Activated CD4-positive, alpha-beta T cell treated with anti-CD3 and anti-CD28 coated beads for 48 hours (primary cell): ENCODE measurements at regions not wholly inside any gene's neighbourhood (a gene's known extent, or its start where the extent isn't known, plus 50 kb on each side); places are given as distances from the start of the nearest gene placed in this dataset.
"Not testable (repeated sequence)": the region's sequence is repeated elsewhere in the genome, so short reads cannot be mapped to it uniquely, and the experiment has no call there.

Experiments used
- DNase-seq: peaks from one replicate; pipeline ENCODE4 v3.0.0-alpha.2; 2020

DNA sequence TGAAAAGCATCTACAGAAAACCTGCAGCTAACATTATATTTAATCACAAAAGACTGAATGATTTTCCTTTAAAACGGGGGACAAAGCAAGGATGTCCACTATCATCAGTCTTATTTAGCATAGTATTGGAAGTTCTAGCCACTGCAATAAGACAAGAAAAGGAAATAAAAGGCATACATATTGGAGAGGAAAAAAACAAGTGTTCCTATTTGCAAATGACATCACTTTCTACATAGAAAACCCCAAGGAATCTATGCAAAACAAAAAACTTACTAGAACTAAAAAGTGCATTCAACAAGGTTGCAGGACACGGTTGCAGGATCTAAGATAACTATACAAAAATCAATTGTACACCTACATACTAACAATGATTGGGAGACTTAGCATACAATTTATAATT lies 101.6 kb upstream of the MEF2A start:
- no peak for DNase-seq

DNA sequence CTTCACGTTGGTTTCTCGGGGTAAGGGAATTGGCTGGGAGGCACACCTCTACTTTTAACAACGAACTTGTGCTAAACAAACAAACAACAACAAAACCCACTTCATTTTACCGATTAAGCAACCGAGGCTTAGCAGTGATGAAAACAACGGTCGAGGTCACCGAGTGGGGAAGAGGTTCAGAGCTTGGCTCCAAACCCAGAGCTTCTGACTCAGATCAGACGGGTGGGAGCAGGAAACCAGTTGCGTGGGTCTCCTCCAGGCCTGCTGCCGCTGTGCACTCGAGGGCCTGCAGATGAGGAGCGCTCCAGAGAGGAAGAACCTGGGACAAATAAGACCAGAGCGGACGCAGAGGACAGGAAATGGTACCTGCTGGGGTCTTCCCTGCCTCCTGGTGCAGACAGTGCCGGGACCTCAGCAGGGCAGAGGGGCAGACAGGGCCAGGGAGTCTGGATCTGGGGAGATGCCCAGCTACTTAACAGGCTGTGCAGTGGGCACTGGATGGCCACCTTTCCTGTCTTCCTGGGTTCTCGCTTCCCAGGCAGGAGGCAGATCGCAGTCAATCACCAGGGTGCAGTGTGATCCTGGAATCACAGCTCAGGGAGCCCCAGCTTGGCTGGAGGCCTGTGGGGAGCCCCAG lies 99.0 kb upstream of the MEF2A start:
- no peak for DNase-seq

DNA sequence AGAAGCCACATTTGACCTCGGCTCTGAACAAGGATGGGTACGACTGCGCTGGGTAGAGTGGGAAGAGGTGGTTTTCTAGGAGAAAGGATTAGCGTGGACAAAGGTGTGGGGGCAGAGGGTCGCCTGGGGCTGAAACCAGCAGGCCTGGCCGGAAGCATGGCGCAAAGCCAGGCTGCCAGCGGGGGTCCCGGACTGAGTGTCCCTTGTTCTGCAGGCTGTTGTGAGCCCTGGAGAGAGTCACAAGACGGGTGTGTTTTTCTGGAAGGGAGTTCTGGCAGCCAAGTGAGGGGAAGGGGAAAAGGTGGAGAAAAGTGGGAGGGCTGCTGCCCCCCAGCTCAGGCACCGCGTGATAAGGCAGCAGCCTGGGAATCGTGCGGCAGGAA lies 98.5 kb upstream of the MEF2A start:
- DNase-seq: no peak

DNA sequence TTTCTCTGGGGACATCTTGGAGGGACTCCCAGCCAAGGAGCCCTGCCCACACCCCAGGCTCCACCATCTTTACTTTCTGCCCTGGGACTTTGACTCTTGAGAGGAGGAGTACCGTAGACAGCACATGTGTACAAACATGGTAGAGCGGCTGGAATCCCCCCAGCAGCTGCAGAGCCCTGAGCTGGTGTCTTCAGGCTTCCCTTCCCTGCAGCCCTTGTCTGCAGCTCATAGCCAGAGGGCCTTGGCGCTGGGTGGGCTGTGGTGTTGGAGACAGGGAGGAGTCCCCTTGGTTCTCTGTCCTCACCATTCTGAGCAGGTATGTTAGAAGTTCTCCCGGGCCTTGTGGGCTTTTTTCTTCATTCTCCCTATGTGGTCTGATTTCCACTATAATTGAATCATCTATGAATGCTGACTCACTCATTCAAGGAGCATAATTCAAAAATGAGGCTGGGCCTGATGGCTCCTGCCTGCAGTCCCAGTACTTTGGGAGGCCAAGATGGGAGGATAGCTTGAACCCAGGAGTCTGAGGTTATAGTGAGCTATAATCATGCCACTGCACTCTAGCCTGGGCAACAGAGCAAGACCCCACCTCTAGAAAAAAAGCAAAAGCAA lies 97.8 kb upstream of the MEF2A start:
- no peak for DNase-seq

DNA sequence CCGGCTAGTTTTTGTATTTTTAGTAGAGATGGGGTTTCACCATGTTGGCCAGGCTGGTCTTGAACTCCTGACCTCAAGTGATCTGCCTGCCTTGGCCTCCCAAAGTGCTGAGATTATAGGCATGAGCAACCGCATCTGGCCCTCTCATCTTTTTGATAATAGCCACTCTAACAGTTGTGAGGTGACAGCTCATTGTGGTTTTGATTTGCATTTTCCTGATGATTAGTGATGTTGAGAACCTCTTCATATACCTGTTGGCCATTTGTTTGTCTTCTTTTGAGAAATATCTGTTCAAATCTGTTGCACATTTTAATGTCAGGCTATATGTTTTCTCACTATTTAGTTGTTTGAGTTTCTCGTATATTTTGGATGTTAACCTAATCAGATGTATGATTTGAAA lies 95.6 kb upstream of the MEF2A start:
- DNase-seq: not testable (repeated sequence)

DNA sequence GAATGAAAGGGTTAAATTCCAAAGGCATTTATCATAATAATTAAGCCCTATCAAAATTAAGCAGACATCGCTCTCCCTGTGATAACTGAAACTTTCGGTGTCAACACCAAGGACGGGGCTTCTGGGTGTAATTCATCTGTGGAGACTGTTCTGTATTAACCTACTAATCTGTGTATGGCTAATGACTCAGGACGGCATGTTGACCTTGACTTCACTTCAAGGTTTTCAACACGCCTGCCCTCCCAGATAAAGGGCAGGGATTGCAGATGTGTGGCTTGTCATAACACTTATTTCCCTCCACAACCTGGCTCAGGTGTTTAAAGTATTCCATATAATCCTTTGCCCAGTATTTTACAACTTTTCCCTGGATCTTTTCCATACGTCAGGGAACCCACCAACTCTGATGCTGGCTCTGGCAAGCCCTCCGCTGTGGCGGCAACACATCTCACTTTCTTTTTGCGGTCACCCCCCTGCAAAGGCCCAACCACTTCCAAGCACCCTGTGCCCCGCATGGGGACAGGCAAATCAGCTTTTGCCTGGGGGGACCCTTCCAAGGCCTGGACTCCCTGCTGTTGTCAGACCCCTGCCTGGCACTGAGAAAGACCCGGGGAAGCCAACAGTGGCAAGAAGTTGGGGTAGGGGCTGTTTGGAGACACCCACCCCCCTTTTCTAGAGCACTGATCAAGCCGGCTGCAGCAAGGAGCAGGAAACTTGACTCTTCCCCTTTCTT lies 93.2 kb upstream of the MEF2A start:
- no peak for DNase-seq

- no peak for DNase-seq
Observed at GRCh38 chr15:99473981-99474906, 91.5 kb upstream of the MEF2A start.

GRCh38 chr15:99474909-99475753 lies 90.7 kb upstream of the MEF2A start:
- no peak for DNase-seq

DNA sequence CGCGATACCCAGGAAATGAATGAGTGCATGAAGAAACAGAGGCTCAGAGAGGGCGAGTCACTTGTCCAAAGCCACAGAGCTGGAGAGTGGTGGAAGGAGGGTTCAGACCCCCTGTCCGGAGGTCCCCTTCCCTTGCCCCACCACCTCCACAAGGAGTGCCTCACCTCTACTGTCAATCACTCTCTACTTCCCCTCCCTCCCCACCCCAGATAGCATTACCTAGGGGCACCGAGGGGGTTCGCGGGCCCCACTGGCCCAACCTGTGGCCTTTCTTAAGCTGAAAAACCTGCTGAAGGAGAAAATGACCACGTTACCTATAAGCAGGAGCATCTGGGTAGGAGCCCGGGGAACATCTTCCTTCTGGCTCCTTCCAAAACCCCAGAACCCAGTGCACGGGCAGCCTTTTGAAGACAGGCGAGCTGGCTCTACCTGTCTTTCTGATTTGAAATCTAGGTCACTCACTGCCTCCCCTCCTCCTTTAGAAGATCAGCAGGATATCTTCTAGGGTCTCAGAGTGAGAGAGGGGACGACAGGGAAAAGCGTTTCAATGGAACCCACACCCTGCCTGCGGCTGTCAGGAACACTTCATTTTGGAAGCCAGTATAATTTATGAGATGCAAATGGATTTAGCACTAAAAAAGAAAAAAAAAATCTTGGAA lies 89.9 kb upstream of the MEF2A start:
- DNase-seq: no peak

- DNase-seq: no peak
Observed at GRCh38 chr15:99476413-99477222, 89.2 kb upstream of the MEF2A start.

DNA sequence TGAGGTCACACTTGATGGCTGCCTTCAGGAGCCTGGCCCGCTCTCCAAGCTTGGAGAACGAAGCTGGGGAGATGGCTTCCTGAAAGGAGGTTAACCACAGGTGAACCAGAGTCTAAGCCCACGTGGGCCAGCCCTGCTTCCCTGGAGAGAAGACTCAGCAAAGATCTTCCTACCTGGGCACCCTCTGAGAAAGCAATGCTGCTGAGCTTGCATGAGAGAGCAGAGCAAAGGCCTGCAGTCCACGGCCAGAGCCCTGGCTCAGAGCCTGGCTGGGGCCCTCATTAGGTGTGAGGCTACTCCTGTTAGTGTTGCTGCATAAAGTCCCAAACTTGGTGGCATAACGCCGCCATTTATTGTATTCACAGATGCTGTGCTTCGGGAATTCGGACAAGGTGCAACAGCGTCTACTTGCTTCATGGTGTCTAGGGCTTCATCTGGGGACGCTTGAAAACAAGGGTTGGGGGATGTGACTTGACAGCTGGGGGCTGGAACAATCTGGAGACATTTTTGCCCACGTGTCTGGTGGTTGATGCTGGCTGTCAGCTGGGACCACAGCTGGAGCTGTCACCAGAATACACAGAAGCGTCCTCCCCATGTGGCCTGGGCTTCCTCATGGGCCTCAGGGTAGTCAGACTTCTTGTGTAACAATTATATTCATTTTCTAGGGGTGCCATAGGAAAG lies 87.9 kb upstream of the MEF2A start:
- no peak for DNase-seq

- no peak for DNase-seq
Observed at GRCh38 chr15:99478977-99479376, 86.8 kb upstream of the MEF2A start.

- DNase-seq: no peak
Observed at GRCh38 chr15:99480016-99480810, 85.6 kb upstream of the MEF2A start.

DNA sequence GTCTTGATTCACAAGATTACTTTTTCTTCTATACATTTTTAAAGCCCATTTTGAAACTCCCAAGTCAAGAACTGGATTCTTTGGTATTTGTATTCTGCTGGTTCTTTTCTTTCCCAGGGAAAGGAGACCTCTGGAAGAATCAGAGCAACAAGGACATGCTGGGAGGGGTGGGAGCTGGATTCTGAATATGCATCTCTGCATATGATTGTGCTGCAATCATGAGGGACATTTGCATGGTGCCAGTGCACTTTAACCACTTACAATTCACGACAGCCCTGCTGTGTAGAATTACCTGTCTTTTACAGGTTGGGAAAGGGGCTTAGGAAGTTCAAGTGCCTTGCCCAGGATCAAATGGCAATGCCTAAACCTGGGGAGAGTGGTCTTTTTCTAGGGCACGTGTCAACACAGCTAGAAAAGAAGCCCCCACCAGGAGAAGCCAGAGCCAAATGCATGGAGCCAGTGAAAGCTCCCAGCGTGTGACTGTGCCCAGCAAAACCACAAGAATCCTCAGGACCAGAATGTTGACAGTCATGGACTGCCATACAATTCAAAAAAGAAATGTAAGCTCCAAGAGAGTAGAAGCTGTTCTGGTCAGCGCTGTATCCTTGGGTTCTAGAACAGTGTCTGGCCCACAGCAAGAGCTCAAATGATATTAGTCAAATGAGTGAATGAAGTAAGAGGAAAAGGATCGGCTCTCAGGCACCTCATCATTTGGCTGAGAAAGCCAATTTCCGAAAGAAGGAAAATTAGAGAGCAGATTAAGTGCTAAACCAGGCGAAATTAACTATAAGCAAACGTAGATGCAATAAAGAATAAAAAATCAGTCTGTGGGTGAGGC lies 84.5 kb upstream of the MEF2A start:
- DNase-seq: no peak

DNA sequence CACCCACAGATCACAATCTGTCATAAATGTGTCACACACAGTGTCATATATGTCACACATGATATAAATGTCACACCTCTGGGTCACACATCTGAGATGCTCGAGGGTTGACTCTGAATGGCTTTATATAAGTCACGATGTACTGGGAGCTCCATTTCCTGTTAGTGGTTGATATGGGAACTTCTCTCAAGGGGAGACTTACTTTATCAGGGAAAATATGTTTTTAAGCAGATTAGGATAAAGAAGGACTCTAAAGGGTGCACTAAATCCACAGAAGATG lies 83.9 kb upstream of the MEF2A start:
- DNase-seq: no peak

DNA sequence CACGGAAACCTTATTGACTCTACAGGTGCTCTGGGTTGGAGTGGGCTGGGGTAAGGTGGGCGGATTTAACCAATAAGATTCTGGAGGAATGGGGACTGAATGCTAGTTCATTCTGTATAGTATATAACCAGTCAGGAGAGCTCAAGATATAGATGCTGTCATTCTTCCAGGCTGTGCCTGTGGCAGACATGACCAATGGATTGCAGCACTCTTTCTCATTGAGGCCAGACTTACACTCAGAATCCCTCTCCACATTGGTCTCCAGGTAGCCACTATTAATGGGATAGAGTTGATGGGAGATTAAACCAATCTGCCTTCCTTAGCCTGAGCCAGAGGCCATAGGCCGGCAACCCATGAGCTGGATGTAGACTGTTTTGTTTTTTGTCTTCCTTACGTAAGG lies 82.8 kb upstream of the MEF2A start:
- DNase-seq: no peak

DNA sequence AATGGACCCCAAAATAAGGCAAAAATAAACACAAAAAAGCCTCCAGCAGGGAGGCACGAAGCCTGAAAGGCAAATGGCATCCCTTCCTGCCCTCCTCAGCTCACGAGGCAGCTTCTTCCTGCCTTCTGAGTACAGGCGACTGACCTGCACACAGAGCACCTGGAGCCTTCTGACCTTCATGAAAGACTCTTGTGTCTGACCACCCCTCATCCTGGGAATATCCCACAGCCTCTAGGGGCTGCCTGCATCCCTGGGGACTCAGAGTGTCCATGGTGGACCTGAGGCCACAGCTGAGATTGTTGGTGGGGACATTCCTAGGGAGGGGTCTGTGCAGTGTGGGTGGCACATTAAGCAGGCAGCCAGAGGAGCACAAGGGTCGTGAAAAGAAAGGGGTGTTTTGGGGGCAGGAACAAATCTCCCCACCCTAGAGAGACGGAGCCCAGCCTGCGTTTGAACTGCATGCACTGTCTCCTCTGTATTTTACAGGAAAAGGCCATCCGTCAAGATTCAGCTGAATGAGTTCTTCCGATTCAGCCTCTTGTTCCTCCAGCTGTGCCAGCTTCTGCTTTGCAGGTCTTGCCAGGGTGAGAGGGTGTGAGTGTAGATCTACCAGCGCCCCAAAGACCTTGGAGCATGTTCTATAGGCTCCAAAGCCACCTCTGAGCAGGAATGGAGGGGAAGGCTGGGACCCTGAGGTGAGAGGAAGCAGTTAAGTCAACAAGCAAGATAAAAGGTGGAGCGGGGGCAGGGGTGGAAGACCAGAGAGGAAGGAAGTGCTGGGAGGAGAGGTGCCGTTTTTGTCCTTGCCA lies 80.4 kb upstream of the MEF2A start:
- DNase-seq: no peak

- DNase-seq: no peak
Observed at GRCh38 chr15:99485992-99486370, 79.8 kb upstream of the MEF2A start.
